Esophagus muscularis mucosa (tissue), 4 donors: ENCODE measurements at regions not wholly inside any gene's neighbourhood (a gene's known extent, or its start where the extent isn't known, plus 50 kb on each side); places are given as distances from the start of the nearest gene placed in this dataset.

Experiments
- CTCF ChIP-seq, 3 experiments: fragments of 200-600 bp in 2 of 3; fragments of 450-650 bp in 1 of 3; sonication (generic) in 2 of 3; IDR thresholded peaks; one replicate each; pipeline ENCODE4 v1.5.1; 2017 to 2019; ENCODE audit warnings: antibody characterized with exemption in 3 of 3, mild to moderate bottlenecking in 2 of 3, moderate library complexity in 1 of 3
- EP300 ChIP-seq: sonication (generic); formaldehyde crosslinking; IDR thresholded peaks from one replicate; pipeline ENCODE4 v1.6.1; 2017; ENCODE audit warnings: antibody characterized with exemption
- POLR2A ChIP-seq: fragments of 450-650 bp; IDR thresholded peaks from one replicate; pipeline ENCODE4 v1.6.1; 2017; ENCODE audit warnings: antibody characterized with exemption, moderate library complexity, mild to moderate bottlenecking, low read depth

GRCh38 chr4:146027761-146028160 is 89.1 kb upstream of the ZNF827 start:
- TF ChIP-seq CTCF (IDR thresholded peaks at IDR 0.05) (no peak), EP300 (no peak), POLR2A (no peak)
